ENCODE measurements at regions not wholly inside any gene's neighbourhood (a gene's known extent, or its start where the extent isn't known, plus 50 kb on each side); places are given as distances from the start of the nearest gene placed in this dataset.

- no peak for TF ChIP-seq CTCF (IDR thresholded peaks at IDR 0.05; ENCODE audit: low read depth, low read length, poor library complexity, severe bottlenecking)
- TF ChIP-seq EZH2phosphoT487 (IDR thresholded peaks at IDR 0.05; ENCODE audit: borderline replicate concordance, low read length): no peak
Measured at GRCh38 chr15:98263787-98264186, 303.3 kb downstream of the ARRDC4 start.

All from DOHH2 (cell line).